NCI-H345 treated with DMSO at 0.1 percent for 48 hours (cell line): ENCODE measurements at regions not wholly inside any gene's neighbourhood (a gene's known extent, or its start where the extent isn't known, plus 50 kb on each side); places are given as distances from the start of the nearest gene placed in this dataset.
"Not testable (repeated sequence)": the region's sequence is repeated elsewhere in the genome, so short reads cannot be mapped to it uniquely, and the experiment has no call there.

Experiments used
- DNase-seq: peaks from one replicate; lab custom pipeline; 2025; ENCODE audit not compliant: unreplicated experiment; lab: John Stamatoyannopoulos, UW

DNA sequence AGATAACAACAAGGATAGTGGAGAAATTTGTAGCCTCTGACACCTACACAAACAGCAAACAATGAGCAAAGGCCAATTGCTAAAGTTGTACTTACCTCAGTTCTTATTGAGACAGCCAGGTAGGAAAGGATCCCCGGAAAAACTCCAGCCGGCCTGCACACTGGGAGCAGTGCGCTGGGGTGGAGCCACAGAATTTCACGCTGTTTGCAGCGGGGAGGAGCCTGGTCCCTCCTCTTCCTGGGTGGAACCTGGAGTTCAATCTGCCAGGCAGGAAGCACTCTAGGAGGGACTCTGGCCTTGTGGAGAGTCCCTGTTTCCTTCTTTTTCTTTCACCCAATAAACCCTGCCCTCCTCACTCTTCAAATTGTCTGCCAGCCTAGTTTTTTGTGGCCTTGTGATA lies 382.6 kb upstream of the TGIF2LX start:
- not testable (repeated sequence) for DNase-seq

DNA sequence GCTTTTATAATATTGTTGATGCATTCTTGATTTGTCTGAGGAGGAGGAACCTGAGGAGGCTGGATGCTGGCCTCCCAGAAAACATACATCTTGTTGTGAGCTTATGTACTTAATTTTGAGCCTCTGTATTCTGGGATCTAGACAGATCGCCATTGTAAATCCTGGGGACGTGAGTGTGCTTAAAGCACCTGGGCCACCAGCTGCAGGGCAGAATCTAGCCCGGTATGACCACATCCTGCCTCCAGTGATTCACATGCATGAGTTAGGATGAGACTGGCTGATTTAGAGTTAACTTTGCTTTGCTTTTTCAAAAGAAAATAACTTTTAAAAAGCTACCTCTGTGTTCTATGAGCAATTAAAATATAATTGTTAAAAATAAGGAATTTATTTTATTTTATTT lies 364.6 kb upstream of the TGIF2LX start:
- not testable (repeated sequence) for DNase-seq

DNA sequence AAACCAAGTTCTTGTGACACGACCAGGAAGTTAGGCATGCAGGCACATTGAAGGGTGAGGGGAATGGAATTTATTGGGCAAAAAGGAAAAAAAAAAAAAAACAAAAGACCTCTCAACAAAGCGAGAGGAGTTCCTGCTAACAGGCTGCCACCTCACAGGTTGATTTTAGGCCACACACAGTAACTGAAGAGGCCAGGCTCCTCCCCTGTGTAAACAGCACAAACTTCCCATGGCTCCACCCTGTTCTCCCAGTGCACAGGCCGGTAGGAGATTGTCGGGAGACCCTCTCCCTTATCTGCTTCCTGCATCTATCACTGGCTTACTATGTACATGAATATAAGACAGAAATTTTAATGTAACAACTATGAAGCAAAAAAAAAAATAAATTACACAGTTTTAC lies 359.6 kb upstream of the TGIF2LX start:
- DNase-seq, result not testable (repeated sequence)

DNA sequence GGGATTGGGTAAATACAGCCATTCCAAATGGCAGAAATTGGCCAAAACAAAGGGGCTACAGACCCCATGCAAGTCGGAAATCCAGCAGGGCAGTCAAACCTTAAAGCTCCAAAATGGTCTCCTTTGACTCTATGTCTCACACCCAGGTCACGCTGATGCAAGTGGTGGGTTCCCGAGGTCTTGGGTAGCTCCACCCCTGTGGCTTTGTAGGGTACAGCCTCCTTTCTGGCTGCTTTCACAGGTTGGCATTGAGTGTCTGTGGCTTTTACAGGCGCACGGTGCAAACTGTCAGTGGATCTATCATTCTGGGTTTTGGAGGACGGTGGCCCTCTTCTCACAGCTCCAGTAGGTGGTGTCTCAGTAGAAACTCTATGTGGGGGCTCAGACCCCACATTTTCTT lies 358.6 kb upstream of the TGIF2LX start:
- not testable (repeated sequence) for DNase-seq

DNA sequence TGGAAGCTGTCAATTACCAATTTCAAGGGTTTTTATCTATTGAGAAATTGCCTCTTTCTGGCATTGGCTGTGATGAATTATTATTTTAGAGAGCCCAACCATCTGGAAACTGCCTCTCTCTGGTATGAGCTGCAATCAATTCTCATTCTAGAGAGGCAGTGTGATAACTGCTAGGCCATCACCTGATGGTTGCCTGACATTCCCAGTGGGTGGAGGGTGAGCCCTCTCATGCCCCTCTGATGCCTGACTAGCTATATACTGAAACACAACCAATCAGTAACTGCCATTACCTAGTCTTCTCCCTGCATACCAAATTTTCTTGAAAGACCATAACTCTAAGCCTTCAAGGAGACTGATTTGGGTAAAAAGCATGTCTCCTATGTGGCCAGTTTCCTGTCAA lies 353.9 kb upstream of the TGIF2LX start:
- not testable (repeated sequence) for DNase-seq

DNA sequence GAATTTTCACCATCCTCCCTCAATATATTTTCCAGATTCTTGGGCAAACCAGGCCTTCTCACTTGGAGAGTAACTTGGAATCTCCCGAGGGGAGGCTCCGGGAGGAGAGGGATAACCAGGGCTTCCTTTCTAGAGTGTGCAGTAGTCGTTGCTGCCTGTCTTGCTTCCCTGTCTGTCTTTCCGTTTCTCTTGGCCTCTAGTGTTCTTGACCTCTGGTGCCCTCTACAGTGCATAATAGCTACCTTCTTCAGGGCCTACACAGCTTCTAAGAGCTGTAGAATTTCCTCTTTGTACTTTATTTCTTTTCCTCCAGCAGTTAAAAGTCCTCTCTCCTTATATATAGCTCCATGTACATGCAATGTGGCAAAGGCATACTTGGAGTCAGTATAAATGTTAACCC lies 339.8 kb upstream of the TGIF2LX start:
- not testable (repeated sequence) for DNase-seq

DNA sequence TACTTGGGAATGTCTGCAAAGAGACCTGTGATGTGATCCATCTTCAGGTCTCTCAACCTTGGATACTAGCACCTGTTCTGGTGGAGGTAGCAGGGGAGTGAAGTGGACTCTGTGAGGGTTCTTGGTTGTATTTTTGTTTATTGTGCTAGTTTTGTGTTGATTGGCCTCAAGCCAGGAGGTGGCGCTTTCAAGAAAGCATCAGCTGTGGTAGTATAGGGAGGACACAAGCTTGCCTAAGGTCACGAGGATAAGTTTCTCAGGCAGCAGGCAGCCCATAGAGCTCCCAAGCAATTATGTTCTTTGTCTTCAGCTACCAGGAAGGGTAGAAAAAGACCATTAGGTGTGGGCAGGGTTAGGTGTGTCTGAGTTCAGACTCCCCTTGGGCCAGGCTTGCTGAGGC lies 289.9 kb upstream of the TGIF2LX start:
- DNase-seq, result not testable (repeated sequence)

DNA sequence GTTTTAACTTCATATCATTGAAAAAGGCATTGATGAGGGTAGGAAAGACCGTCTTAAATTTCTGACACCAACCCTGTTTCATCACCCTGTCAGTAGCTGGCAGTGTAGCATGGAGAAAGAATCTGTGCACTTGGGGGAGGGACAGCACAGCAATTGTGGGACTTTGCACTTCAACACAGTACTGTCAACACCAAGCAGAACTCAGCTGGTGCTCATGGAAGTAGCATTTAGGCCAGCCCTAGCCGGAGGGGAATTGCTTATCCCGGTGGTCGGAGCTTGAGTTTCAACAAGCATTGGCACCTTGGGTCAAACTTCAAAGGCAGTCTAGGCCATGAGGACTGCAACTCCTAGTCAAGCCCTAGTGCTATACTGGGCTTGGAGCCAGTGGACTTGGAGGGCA lies 285.8 kb upstream of the TGIF2LX start:
- DNase-seq, result not testable (repeated sequence)

DNA sequence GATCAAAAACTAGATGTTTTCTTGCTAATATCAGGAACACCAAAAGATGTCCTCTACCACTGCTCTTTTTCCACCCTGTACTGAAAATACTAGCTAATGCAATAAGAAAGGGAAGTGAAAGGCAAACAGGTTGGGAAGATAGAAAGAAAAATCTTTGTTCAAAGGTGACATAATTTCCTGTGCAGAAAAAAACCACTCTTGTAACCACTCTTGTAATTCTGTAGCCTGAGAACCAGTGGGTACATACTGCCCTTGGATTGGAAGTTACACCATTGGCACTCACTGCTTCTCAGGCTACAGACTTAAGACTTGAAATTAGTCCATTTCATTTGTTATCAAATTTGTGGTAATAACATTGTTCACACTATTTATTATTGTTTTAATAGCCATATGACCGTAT lies 263.0 kb upstream of the TGIF2LX start:
- not testable (repeated sequence) for DNase-seq

DNA sequence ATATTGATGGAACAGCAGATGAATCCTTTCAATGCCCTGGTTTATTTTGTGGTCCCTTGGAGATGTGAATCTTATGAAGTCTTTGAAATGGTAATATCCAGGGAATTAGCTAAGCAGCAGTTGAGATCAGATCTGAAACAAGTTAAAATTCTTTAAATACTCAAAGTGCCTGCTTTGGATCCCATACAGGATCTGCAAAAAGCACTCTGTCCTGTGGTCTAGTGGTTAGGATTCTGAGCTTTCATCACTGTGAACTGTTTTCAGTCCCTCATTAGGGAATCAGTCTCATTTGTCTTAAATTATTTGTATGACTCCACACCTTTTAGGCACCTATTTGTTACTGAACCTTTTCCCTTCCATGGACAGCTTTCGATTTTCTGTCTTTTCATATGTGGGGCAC lies 215.2 kb upstream of the TGIF2LX start:
- not testable (repeated sequence) for DNase-seq

DNA sequence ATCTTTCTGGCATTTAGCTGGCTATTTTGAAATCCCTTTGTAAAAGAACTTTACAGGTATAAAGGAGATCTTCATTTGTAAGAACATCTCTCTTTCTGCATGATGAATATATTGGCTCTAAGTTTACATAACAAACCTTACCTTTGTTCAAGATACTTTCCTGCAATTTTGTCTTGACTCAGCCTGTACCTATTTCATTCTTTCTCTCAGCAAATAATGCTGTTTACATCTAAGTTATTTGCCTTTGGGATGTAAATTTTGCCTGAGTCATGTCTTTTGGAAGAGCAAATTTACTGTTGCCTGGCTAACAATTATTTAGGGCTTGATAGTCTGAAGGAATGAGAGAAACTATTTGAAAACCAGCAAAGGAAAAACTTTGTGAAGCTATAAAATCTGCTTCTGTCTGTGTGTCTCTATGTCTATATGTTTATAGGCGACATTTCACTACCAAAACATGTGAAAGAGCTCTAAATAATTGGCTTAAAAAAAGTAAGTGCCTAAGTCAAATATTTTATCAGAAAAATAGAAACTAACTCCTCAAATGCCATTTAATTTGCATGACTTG lies 214.3 kb upstream of the TGIF2LX start:
- DNase-seq, result not testable (repeated sequence)

DNA sequence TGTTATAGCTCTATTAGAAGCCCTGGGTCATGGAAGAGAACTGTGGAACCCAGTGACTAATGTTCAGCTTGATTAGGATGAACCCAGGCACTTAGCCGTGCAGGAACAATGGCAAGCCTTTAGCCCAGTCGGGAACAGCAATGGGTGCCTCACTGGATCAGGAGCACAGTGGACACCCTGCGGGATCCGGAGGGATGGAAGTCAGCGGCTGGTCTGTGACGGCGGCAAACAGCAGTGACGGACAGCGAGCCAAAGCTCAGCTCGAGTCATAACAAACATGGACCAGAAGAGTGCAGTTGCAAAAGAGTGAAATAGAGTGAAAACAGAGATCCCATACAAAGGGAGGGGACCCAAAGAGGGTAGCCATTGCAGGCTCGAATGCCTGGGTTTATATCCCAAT lies 187.3 kb upstream of the TGIF2LX start:
- not testable (repeated sequence) for DNase-seq

DNA sequence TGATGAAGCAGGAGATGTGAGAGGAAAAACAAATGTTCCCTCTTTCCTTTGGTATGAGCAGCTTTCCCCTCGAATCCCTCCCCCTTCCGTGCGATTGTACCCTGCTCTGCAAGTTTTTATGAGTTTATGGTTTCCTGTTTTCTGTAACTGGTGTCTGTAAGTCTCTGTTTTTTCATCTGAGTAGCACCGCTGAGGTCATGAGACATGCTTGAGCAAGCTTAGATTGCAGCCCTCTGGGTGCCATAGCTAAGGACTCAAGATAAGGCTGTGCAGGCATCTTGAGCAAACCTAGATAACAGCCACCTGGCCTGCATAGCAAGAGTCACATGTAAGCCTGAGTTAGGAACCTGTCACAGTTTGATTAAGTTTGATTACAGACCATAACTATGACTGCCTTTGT lies 165.2 kb upstream of the TGIF2LX start:
- not testable (repeated sequence) for DNase-seq

DNA sequence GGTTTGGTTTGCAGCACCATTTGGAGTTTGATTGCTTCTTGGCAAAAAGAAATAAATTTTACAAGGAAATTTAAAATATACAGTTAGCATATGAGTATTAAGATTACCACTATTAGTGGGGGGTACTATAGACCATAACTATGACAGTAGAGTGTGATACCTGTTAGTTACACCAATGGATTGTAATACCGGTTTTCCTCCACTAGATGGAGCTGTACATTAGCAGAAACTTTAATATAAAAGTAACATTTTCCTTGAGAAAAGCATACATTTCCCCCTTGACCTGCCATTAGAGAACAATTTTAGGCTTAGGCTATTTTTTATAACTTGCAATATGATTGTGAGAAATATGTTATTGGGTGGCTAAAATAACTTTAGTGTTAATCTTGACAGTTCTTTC lies 163.9 kb upstream of the TGIF2LX start:
- peak; percentile 1 for DNase-seq

DNA sequence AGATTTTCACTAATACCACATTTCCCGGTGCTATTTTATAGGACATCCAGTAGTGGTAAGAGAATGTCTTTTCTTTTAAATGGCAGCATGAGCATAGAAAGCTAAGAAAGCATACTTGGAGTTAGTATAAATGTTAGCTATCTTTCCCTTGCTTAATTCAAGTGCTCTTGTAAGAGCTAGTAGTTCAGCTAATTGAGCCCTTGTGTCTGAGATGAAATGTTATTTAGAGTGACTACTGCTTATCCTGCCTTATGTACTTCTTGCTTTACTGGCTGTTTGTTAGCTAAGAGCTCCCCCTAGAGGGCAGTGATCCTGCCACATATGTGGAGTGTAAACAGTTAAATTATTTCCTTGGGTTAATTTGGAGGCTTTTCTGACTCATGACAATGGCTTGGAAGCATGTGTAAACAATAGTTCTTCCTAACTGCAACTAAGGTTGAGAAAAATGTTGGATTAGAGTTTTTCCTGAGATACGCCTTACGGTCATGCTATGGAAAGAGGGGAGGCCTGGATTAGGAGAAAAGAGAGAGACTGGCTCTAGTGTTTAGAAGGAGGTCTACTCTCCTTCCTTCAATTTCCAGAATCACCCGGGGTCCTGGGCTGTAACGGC lies 162.5 kb upstream of the TGIF2LX start:
- DNase-seq, result not testable (repeated sequence)

DNA sequence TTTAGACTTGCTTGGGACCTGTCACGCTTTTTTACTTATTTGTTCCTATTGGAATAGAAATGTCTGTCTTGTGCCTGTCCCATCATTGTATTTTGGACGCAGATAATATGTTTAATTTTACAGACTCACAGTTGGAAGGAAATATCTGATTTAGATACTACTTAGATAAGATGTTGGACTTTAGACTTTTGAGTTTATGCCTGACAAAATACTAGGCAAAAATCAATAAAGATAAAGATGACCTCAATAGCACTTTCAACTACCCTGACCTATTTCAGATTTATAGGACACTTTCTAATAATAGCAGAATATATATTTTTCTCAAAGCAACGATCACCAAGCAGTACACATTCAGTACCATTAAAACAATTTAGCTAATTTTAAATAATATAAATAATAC lies 150.1 kb upstream of the TGIF2LX start:
- not testable (repeated sequence) for DNase-seq

DNA sequence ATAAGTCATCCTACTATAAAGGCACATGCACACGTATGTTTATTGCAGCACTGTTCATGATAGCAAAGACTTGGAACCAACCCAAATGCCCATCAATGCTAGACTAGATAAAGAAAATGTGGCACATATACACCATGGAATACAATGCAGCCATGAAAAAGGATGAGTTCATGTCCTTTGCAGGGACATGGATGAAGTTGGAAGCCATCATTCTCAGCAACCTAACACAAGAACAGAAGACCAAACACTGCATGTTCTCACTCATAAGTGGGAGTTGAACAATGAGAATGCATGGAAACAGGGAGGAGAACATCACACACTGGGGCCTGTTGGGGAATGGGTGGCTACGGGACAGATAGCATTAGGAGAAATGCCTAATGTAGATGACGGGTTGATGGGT lies 110.3 kb upstream of the TGIF2LX start:
- not testable (repeated sequence) for DNase-seq

DNA sequence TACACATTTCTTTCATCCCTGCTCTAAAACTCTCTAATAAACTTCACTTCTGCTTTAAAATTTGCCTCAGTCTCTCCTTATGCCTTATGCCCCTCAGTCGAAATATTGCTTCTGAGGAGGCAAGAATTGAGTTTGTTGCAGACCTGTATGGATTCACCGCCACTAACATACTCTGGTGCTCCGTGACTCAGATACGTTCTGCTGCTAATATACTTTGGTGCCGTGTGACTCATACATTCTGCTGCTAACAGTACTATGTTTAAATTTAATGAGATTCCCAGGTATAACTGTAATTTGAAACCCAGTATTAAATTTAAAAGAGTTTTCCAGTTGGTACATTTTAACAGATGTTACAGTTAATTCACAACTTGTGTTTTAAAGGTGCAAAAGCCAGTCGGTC lies 82.0 kb upstream of the TGIF2LX start:
- not testable (repeated sequence) for DNase-seq

DNA sequence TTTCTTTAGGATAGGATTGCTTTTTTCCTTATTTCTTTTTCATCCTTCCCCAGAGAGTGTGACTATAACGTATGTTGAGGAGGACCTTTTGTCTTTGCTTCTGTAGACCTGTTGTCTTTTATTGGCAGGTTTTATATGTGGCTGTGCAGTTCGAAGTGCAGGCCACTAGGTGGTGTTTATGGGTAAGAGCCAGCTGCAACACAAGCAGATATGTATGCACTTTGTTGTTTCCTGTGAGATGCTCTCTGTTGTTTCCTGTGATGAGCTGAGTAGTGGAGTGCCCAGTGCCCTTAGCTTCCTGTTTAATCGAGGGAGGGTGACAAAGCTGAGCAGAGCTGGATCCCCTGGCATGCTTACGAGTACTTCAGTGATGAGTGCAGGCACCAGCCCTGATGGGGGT lies 50.0 kb upstream of the TGIF2LX start:
- peak; percentile 1 for DNase-seq
